ENCODE measurements at regions not wholly inside any gene's neighbourhood (a gene's known extent, or its start where the extent isn't known, plus 50 kb on each side); places are given as distances from the start of the nearest gene placed in this dataset.

GRCh38 chrX:45879512-45879911 is 665.7 kb downstream of the ZNF674 start:
- Histone ChIP-seq H3K79me1 (ENCODE audit: insufficient read depth, low read depth, low read length, poor library complexity, severe bottlenecking) (no peaks in the 10 kb centered on the region), H3K4ac (ENCODE audit: low read depth, low read length) (no peak overlapping the region), H3K27ac (ENCODE audit: insufficient read length, low read depth, low read length) (no peak overlapping the region), H3K9ac (ENCODE audit: extremely low read depth, insufficient read length, low read length) (no peak overlapping the region), H3K23ac (ENCODE audit: insufficient read length, low read depth, low read length) (no peak overlapping the region), H2BK5ac (ENCODE audit: insufficient read length, low read length) (no peak overlapping the region), H2BK12ac (ENCODE audit: insufficient read length, low read depth, low read length) (no peak overlapping the region), H3K14ac (ENCODE audit: insufficient read depth, low read length) (no peak overlapping the region), H3K23me2 (ENCODE audit: insufficient read length, low read depth, low read length, poor library complexity, severe bottlenecking) (no peaks in the 10 kb centered on the region), H2AK5ac (ENCODE audit: insufficient read length, low read length) (no peak overlapping the region), H2BK120ac (ENCODE audit: low read depth, low read length, poor library complexity, severe bottlenecking) (no peak overlapping the region), H3K9me3 (ENCODE audit: control insufficient read depth, low read depth, low read length) (no peaks in the 10 kb centered on the region), H2BK15ac (ENCODE audit: low read depth, low read length) (no peak overlapping the region), H4K8ac (replicated peaks; ENCODE audit: insufficient read length, low read depth, low read length) (no peak overlapping the region), H3K18ac (ENCODE audit: insufficient read length, low read depth, low read length) (no peak overlapping the region), H4K20me1 (ENCODE audit: control insufficient read depth, insufficient read depth, insufficient read length) (no peaks in the 10 kb centered on the region), H2BK20ac (ENCODE audit: low read depth, low read length, poor library complexity, severe bottlenecking) (no peak overlapping the region), H3K56ac (ENCODE audit: insufficient read length, low read depth, low read length) (no peak overlapping the region), H4K91ac (ENCODE audit: insufficient read length, low read depth, low read length) (no peak overlapping the region), H3K27me3 (ENCODE audit: insufficient read depth, low read length) (no peaks in the 10 kb centered on the region), H3K4me1 (ENCODE audit: insufficient read depth, low read length) (peaks cover 3% of the 10 kb centered on the region; the same call in 1 of the 2 replicates), H3K79me2 (ENCODE audit: insufficient read depth, low read length) (no peaks in the 10 kb centered on the region), H3T11ph (ENCODE audit: low read length) (no peak overlapping the region), H2AFZ (ENCODE audit: low read length) (no peak overlapping the region), H3K4me2 (ENCODE audit: insufficient read depth, insufficient read length, low read length) (no peak overlapping the region), H4K5ac (ENCODE audit: insufficient read length, low read depth, low read length) (no peak overlapping the region)
- TF ChIP-seq CTCF (conservative IDR thresholded peaks at IDR 0.05): no peak
- Mint-ChIP-seq H3K27me3 (ENCODE audit: low read depth) (no peaks in the 10 kb centered on the region), H3K36me3 (ENCODE audit: insufficient read depth in 1 of 3, low read depth in 3 of 3) (peaks cover 0 to 3% (median 3%) of the 10 kb centered on the region in 3 experiments; a peak in 2 of 7 replicates), H3K27ac (no peak overlapping the region), H3K4me1 (peaks cover 6 to 19% of the 10 kb centered on the region in 2 experiments), H3K4me3 (no peak overlapping the region), H3K9me3 (peaks cover 62 to 64% of the 10 kb centered on the region in 2 experiments)
- no peak for DNase-seq
- WGBS (ENCODE audit: extremely low coverage, insufficient read length, low lambda C conversion rate): no CpG with 5 or more reads among the region's 3 CpGs
